Liver (tissue), 2 donors: ENCODE measurements at regions not wholly inside any gene's neighbourhood (a gene's known extent, or its start where the extent isn't known, plus 50 kb on each side); places are given as distances from the start of the nearest gene placed in this dataset.
"Not testable (repeated sequence)": the region's sequence is repeated elsewhere in the genome, so short reads cannot be mapped to it uniquely, and the experiment has no call there.

Experiments
- FOXA1 ChIP-seq: IDR thresholded peaks from 2 replicates; pipeline ENCODE4 v1.6.1; 2016; ENCODE audit warnings: antibody characterized with exemption
- TF ChIP-seq, protein P1 (sequence below): fragments of 150-350 bp; IDR thresholded peaks from 2 replicates; pipeline ENCODE4 v1.5.1; 2017; ENCODE audit warnings: improper control_type of control experiment, low read depth, low read length; ENCODE audit not compliant: missing input control
- donor health status: healthy.

- not testable (repeated sequence) for TF ChIP-seq FOXA1
- TF ChIP-seq, protein P1, sequence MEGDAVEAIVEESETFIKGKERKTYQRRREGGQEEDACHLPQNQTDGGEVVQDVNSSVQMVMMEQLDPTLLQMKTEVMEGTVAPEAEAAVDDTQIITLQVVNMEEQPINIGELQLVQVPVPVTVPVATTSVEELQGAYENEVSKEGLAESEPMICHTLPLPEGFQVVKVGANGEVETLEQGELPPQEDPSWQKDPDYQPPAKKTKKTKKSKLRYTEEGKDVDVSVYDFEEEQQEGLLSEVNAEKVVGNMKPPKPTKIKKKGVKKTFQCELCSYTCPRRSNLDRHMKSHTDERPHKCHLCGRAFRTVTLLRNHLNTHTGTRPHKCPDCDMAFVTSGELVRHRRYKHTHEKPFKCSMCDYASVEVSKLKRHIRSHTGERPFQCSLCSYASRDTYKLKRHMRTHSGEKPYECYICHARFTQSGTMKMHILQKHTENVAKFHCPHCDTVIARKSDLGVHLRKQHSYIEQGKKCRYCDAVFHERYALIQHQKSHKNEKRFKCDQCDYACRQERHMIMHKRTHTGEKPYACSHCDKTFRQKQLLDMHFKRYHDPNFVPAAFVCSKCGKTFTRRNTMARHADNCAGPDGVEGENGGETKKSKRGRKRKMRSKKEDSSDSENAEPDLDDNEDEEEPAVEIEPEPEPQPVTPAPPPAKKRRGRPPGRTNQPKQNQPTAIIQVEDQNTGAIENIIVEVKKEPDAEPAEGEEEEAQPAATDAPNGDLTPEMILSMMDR, result not testable (repeated sequence)
Measured at GRCh38 chr6:137979263-137979662, 112.2 kb downstream of the TNFAIP3 start.
